HCT116 (cell line): ENCODE measurements at regions not wholly inside any gene's neighbourhood (a gene's known extent, or its start where the extent isn't known, plus 50 kb on each side); places are given as distances from the start of the nearest gene placed in this dataset.

ENCODE experiments used
- ATAC-seq: fragments of 200-7000 bp; cut with Tn5 transposase; 2 replicates; pipeline ENCODE4 v1.9.1; 2020; ENCODE audit warnings: mild to moderate bottlenecking, moderate library complexity
- BruUV-seq: library from RNA; stranded (reverse); fragments of 400-500 nt; replicated peaks from 2 replicates; lab custom pipeline; 2021; lab: Mats Ljungman, UMichigan
- CTCF ChIA-PET: fragments of 300-600 bp; sonication (Branson Sonifier 250); formaldehyde crosslinking; loops from one replicate; lab custom pipeline; 2021; ENCODE audit warnings: antibody characterized with exemption; lab: Charles Lee
- POLR2A ChIA-PET: fragments of 300-600, 350-600 bp; sonication (Branson Sonifier 250); formaldehyde crosslinking; loops from one replicate; lab custom pipeline; 2021; ENCODE audit warnings: antibody characterized with exemption; lab: Charles Lee
- RAD21 ChIA-PET, 2 experiments: fragments of 300-600 bp; sonication (Branson Sonifier 250); formaldehyde crosslinking; loops; one replicate each; lab custom pipeline; 2023; ENCODE audit warnings: low total read pairs in 2 of 2; ENCODE audit not compliant: uncharacterized antibody in 2 of 2, unreplicated experiment in 2 of 2, low non-redundant PET in 1 of 2; lab: Charles Lee
- DNase-seq: peaks from one replicate; pipeline ENCODE4 v3.0.0-alpha.2; 2010; ENCODE audit warnings: low read depth, low spot score
- H2AFZ ChIP-seq: fragments of 200-600 bp; shearing (Covaris generic), sonication (generic); 2 replicates; pipeline ENCODE4 v1.6.1; 2017; ENCODE audit warnings: low read depth, mixed run types, mixed read lengths, antibody characterized with exemption, low read length; ENCODE audit not compliant: poor library complexity, severe bottlenecking
- H3K27ac ChIP-seq: 2 replicates; pipeline ENCODE4 v1.5.1; 2012; ENCODE audit warnings: low read depth, low read length
- H3K27me3 ChIP-seq: fragments of 200-600 bp; sonication (generic); 2 replicates; pipeline ENCODE4 v1.6.1; 2016; ENCODE audit warnings: mixed run types, low read length, mixed read lengths; ENCODE audit not compliant: insufficient read depth
- H3K36me3 ChIP-seq, 2 experiments: fragments of 200-500 bp in 1 of 2; fragments of 200-600 bp in 1 of 2; sonication (Bioruptor generic) in 1 of 2; sonication (generic) in 1 of 2; 2 replicates each; pipeline versions ENCODE4 v1.5.1 to v1.6.1; 2014 to 2016; ENCODE audit warnings: low read length in 2 of 2, inconsistent platforms in 1 of 2, mixed read lengths in 1 of 2, mixed run types in 1 of 2; ENCODE audit not compliant: insufficient read depth in 2 of 2, control insufficient read depth in 1 of 2
- H3K4me1 ChIP-seq, 2 experiments: fragments of 200-600 bp in 1 of 2; sonication (generic) in 1 of 2; 2 replicates each; pipeline versions ENCODE4 v1.5.1 to v1.6.1; 2012 to 2017; ENCODE audit warnings: low read length in 2 of 2, inconsistent platforms in 1 of 2, mild to moderate bottlenecking in 1 of 2, mixed read lengths in 1 of 2, mixed run types in 1 of 2, moderate library complexity in 1 of 2; ENCODE audit not compliant: insufficient read depth in 2 of 2, control insufficient read depth in 1 of 2
- H3K4me2 ChIP-seq: fragments of 200-600 bp; sonication (generic); 2 replicates; pipeline ENCODE4 v1.6.1; 2017; ENCODE audit warnings: mixed run types, low read length, mixed read lengths
- H3K4me3 ChIP-seq, 2 experiments: fragments of 200-600 bp in 1 of 2; sonication (generic) in 1 of 2; replicated peaks in 1 of 2; 2 replicates each; pipeline ENCODE4 v1.5.1; 2011 to 2016; ENCODE audit warnings: low read length in 2 of 2, control low read depth in 1 of 2, low read depth in 1 of 2, mild to moderate bottlenecking in 1 of 2, mixed read lengths in 1 of 2, mixed run types in 1 of 2
- H3K79me2 ChIP-seq: fragments of 200-600 bp; sonication (generic); 2 replicates; pipeline ENCODE4 v1.6.1; 2017; ENCODE audit warnings: mild to moderate bottlenecking, mixed run types, low read length, moderate library complexity, mixed read lengths; ENCODE audit not compliant: insufficient read depth
- H3K9ac ChIP-seq: fragments of 200-600 bp; sonication (generic); 2 replicates; pipeline ENCODE4 v1.6.1; 2016; ENCODE audit warnings: low read length, mixed read lengths
- H3K9me2 ChIP-seq: fragments of 200-600 bp; sonication (generic), shearing (Covaris generic); 2 replicates; pipeline ENCODE4 v1.6.1; 2017; ENCODE audit warnings: mixed run types, mild to moderate bottlenecking, moderate library complexity; ENCODE audit not compliant: insufficient read depth
- H3K9me3 ChIP-seq, 2 experiments: fragments of 200-500 bp in 1 of 2; fragments of 200-600 bp in 1 of 2; sonication (Bioruptor generic) in 1 of 2; sonication (generic) in 1 of 2; 2 replicates each; pipeline ENCODE4 v1.6.1; 2014 to 2017; ENCODE audit warnings: low read length in 2 of 2, mixed read lengths in 2 of 2, inconsistent platforms in 1 of 2, low read depth in 1 of 2, mild to moderate bottlenecking in 1 of 2, mixed run types in 1 of 2, moderate library complexity in 1 of 2; ENCODE audit not compliant: control insufficient read depth in 1 of 2, insufficient read depth in 1 of 2
- H4K20me1 ChIP-seq: fragments of 200-600 bp; sonication (generic), shearing (Covaris generic); 2 replicates; pipeline ENCODE4 v1.6.1; 2017; ENCODE audit warnings: mixed run types, mild to moderate bottlenecking, moderate library complexity; ENCODE audit not compliant: insufficient read depth
- CEBPB ChIP-seq: IDR thresholded peaks from 2 replicates; pipeline ENCODE4 v1.6.1; 2012; ENCODE audit warnings: low read depth
- EZH2 ChIP-seq: fragments of 200-600 bp; sonication (generic); IDR thresholded peaks from 2 replicates; pipeline ENCODE4 v1.6.1; 2017; ENCODE audit warnings: antibody characterized with exemption, mixed run types
- EZH2phosphoT487 ChIP-seq: fragments of 200-600 bp; IDR thresholded peaks from 2 replicates; pipeline ENCODE4 v1.6.1; 2018; ENCODE audit warnings: antibody characterized with exemption, borderline replicate concordance
- JUND ChIP-seq: IDR thresholded peaks from 2 replicates; pipeline ENCODE4 v1.6.1; 2012
- POLR2A ChIP-seq: IDR thresholded peaks from 2 replicates; pipeline ENCODE4 v1.7.0; 2011; ENCODE audit warnings: borderline replicate concordance; ENCODE audit not compliant: insufficient read depth, insufficient read length; ENCODE audit errors: extremely low read depth
- RAD21 ChIP-seq: IDR thresholded peaks from 2 replicates; pipeline ENCODE4 v1.6.1; 2012; ENCODE audit warnings: low read depth, mild to moderate bottlenecking
- SP1 ChIP-seq: IDR thresholded peaks from 2 replicates; pipeline ENCODE4 v1.6.1; 2012; ENCODE audit warnings: low read depth
- ZFX ChIP-seq: fragments of 450-650 bp; IDR thresholded peaks from 2 replicates; pipeline ENCODE4 v1.6.1; 2017
- intact Hi-C: fragments of 100-400 bp; cut with micrococcal nuclease; formaldehyde crosslinking; loops from 2 replicates; pipeline ENCODE4 v1.10.0; 2022
- TF ChIP-seq, protein P1 (sequence below): IDR thresholded peaks from 2 replicates; pipeline ENCODE4 v1.6.1; 2011; ENCODE audit warnings: mild to moderate bottlenecking, low read length, moderate library complexity; ENCODE audit not compliant: insufficient replicate concordance; ENCODE audit errors: extremely low read depth
- TF ChIP-seq, protein P2 (sequence below): IDR thresholded peaks from 2 replicates; pipeline ENCODE4 v1.6.1; 2012; ENCODE audit warnings: low read depth

DNA sequence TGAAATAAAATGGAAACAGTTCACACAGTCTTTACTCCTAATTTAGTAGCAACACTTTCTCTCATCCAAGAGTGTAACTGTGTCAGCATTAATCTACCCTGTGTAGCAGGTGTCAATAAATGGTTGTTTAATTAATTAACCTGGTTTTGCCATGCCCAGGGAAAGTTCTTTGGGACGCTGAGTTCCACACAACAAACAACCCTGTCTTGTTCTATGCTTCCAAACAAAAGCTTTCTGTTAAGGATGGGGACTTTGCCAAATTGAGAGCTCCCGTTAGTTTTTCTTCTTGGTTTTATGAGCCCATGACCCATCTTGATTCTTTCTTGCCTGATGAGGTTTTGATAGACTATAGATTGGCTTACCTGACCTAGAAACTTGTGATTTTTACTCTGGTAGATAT lies 530.1 kb downstream of the KCNJ2 start:
- no peak for TF ChIP-seq JUND
- TF ChIP-seq SP1 = no peak
- no peak for TF ChIP-seq ZFX
- TF ChIP-seq, protein P1, sequence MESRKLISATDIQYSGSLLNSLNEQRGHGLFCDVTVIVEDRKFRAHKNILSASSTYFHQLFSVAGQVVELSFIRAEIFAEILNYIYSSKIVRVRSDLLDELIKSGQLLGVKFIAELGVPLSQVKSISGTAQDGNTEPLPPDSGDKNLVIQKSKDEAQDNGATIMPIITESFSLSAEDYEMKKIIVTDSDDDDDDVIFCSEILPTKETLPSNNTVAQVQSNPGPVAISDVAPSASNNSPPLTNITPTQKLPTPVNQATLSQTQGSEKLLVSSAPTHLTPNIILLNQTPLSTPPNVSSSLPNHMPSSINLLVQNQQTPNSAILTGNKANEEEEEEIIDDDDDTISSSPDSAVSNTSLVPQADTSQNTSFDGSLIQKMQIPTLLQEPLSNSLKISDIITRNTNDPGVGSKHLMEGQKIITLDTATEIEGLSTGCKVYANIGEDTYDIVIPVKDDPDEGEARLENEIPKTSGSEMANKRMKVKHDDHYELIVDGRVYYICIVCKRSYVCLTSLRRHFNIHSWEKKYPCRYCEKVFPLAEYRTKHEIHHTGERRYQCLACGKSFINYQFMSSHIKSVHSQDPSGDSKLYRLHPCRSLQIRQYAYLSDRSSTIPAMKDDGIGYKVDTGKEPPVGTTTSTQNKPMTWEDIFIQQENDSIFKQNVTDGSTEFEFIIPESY = no peak
- no peak for TF ChIP-seq POLR2A
- no peak for TF ChIP-seq EZH2phosphoT487
- TF ChIP-seq RAD21 = no peak
- TF ChIP-seq EZH2 = no peak
- TF ChIP-seq, protein P2, sequence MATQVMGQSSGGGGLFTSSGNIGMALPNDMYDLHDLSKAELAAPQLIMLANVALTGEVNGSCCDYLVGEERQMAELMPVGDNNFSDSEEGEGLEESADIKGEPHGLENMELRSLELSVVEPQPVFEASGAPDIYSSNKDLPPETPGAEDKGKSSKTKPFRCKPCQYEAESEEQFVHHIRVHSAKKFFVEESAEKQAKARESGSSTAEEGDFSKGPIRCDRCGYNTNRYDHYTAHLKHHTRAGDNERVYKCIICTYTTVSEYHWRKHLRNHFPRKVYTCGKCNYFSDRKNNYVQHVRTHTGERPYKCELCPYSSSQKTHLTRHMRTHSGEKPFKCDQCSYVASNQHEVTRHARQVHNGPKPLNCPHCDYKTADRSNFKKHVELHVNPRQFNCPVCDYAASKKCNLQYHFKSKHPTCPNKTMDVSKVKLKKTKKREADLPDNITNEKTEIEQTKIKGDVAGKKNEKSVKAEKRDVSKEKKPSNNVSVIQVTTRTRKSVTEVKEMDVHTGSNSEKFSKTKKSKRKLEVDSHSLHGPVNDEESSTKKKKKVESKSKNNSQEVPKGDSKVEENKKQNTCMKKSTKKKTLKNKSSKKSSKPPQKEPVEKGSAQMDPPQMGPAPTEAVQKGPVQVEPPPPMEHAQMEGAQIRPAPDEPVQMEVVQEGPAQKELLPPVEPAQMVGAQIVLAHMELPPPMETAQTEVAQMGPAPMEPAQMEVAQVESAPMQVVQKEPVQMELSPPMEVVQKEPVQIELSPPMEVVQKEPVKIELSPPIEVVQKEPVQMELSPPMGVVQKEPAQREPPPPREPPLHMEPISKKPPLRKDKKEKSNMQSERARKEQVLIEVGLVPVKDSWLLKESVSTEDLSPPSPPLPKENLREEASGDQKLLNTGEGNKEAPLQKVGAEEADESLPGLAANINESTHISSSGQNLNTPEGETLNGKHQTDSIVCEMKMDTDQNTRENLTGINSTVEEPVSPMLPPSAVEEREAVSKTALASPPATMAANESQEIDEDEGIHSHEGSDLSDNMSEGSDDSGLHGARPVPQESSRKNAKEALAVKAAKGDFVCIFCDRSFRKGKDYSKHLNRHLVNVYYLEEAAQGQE = no peak
- TF ChIP-seq CEBPB = no peak
- BruUV-seq = no TSS peak
- POLR2A ChIA-PET = no interaction called here
- no peaks in the 10 kb centered on the region for H3K79me2 ChIP-seq
- H3K4me1 ChIP-seq = no peaks in the 10 kb centered on the region
- DNase-seq (no peak), ATAC-seq (no peak)
- no peaks in the 10 kb centered on the region for H3K27me3 ChIP-seq
- H3K9ac ChIP-seq = no peak overlapping the region
- H3K4me2 ChIP-seq = no peak overlapping the region
- no peaks in the 10 kb centered on the region for H3K36me3 ChIP-seq
- CTCF ChIA-PET = no interaction called here
- no peak overlapping the region for H3K4me3 ChIP-seq
- intact Hi-C loops = no loop called here
- no peaks in the 10 kb centered on the region for H3K9me3 ChIP-seq
- no peak overlapping the region for H2AFZ ChIP-seq
- no peak overlapping the region for H3K27ac ChIP-seq
- H4K20me1 ChIP-seq = no peaks in the 10 kb centered on the region
- H3K9me2 ChIP-seq = no peaks in the 10 kb centered on the region
- RAD21 ChIA-PET = no interaction called here
